Tibial nerve (tissue), 4 donors: ENCODE measurements at regions not wholly inside any gene's neighbourhood (a gene's known extent, or its start where the extent isn't known, plus 50 kb on each side); places are given as distances from the start of the nearest gene placed in this dataset.

Source experiments
- EP300 ChIP-seq, 2 donors: sonication (generic); formaldehyde crosslinking; IDR thresholded peaks; one replicate each; pipeline ENCODE4 v1.6.1; 2017; ENCODE audit warnings: antibody characterized with exemption in 2 of 2, mild to moderate bottlenecking in 1 of 2
- POLR2A ChIP-seq, 2 donors: fragments of 450-650 bp; IDR thresholded peaks; one replicate each; pipeline ENCODE4 v1.6.1; 2017; ENCODE audit warnings: antibody characterized with exemption in 2 of 2, mild to moderate bottlenecking in 2 of 2, moderate library complexity in 2 of 2
- TF ChIP-seq, protein P1 (sequence below), 5 experiments: fragments of 200-600 bp in 3 of 5; fragments of 450-650 bp in 2 of 5; sonication (generic) in 3 of 5; IDR thresholded peaks; one replicate each; pipeline ENCODE4 v1.5.1; 2016 to 2019; ENCODE audit warnings: antibody characterized with exemption in 5 of 5, mild to moderate bottlenecking in 3 of 5, moderate library complexity in 2 of 5

DNA sequence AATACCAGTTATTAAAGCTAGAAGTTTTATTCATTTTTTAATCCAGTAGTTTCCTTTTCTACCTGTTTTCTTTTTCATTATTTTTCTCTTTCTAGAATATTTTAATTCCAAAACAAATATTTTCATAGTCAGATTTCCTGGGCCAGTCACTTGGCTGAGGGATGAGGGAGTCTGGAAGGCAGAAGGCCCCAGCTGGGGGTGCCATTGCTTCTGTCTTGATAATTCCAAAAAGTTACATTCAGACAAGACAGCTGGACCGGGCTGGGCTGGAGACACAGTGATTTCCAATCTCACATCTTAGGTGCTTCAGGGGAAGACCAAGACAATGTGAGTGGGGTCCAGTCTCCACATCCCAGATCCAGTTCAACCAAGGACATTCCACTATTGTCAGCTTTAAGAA is 263.5 kb downstream of the TMA16 start:
- TF ChIP-seq, protein P1, sequence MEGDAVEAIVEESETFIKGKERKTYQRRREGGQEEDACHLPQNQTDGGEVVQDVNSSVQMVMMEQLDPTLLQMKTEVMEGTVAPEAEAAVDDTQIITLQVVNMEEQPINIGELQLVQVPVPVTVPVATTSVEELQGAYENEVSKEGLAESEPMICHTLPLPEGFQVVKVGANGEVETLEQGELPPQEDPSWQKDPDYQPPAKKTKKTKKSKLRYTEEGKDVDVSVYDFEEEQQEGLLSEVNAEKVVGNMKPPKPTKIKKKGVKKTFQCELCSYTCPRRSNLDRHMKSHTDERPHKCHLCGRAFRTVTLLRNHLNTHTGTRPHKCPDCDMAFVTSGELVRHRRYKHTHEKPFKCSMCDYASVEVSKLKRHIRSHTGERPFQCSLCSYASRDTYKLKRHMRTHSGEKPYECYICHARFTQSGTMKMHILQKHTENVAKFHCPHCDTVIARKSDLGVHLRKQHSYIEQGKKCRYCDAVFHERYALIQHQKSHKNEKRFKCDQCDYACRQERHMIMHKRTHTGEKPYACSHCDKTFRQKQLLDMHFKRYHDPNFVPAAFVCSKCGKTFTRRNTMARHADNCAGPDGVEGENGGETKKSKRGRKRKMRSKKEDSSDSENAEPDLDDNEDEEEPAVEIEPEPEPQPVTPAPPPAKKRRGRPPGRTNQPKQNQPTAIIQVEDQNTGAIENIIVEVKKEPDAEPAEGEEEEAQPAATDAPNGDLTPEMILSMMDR (IDR thresholded peaks at IDR 0.05) = no peak
- no peak for TF ChIP-seq POLR2A (IDR thresholded peaks at IDR 0.05)
- TF ChIP-seq EP300 (IDR thresholded peaks at IDR 0.05) = no peak
